ENCODE measurements at regions not wholly inside any gene's neighbourhood (a gene's known extent, or its start where the extent isn't known, plus 50 kb on each side); places are given as distances from the start of the nearest gene placed in this dataset.

GRCh38 chr3:188077160-188077799, 76.7 kb upstream of the LPP start:
- no peak for TF ChIP-seq SIN3A (IDR thresholded peaks at IDR 0.05; ENCODE audit: borderline replicate concordance, insufficient read depth, low read length)
- no peak for TF ChIP-seq FOXP2 (optimal IDR thresholded peaks at IDR 0.05; ENCODE audit: borderline replicate concordance, extremely low read depth, extremely low read length, insufficient read depth)
- TF ChIP-seq, protein P1, sequence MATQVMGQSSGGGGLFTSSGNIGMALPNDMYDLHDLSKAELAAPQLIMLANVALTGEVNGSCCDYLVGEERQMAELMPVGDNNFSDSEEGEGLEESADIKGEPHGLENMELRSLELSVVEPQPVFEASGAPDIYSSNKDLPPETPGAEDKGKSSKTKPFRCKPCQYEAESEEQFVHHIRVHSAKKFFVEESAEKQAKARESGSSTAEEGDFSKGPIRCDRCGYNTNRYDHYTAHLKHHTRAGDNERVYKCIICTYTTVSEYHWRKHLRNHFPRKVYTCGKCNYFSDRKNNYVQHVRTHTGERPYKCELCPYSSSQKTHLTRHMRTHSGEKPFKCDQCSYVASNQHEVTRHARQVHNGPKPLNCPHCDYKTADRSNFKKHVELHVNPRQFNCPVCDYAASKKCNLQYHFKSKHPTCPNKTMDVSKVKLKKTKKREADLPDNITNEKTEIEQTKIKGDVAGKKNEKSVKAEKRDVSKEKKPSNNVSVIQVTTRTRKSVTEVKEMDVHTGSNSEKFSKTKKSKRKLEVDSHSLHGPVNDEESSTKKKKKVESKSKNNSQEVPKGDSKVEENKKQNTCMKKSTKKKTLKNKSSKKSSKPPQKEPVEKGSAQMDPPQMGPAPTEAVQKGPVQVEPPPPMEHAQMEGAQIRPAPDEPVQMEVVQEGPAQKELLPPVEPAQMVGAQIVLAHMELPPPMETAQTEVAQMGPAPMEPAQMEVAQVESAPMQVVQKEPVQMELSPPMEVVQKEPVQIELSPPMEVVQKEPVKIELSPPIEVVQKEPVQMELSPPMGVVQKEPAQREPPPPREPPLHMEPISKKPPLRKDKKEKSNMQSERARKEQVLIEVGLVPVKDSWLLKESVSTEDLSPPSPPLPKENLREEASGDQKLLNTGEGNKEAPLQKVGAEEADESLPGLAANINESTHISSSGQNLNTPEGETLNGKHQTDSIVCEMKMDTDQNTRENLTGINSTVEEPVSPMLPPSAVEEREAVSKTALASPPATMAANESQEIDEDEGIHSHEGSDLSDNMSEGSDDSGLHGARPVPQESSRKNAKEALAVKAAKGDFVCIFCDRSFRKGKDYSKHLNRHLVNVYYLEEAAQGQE (IDR thresholded peaks at IDR 0.05; ENCODE audit: insufficient read depth in 1 of 2, low read depth in 2 of 2, low read length in 2 of 2), result no peak
- no peak for TF ChIP-seq POLR2AphosphoS5 (IDR thresholded peaks at IDR 0.05; ENCODE audit: low read depth, low read length)
- TF ChIP-seq TAF1 (IDR thresholded peaks at IDR 0.05; ENCODE audit: borderline replicate concordance, insufficient read depth, low read length), result no peak

DNA sequence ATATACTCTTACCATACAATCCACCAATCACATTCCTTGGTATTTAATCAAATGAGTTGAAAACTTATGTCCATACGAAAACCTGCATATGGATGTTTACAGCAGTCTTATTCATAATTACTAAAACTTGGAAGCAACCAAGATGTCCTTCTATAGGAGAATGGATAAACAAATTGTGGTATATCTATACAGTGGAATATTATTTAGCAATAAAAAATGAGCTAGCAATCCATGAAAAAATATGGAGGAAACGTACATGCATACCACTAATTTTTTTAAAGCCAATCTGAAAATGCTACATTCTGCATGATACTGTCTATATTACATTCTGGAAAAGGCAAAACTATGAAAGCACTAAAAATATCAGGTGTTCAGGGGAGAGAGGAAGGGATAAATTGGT, 73.9 kb upstream of the LPP start:
- no peak for TF ChIP-seq FOXP2 (optimal IDR thresholded peaks at IDR 0.05; ENCODE audit: borderline replicate concordance, extremely low read depth, extremely low read length, insufficient read depth)
- TF ChIP-seq TAF1 (IDR thresholded peaks at IDR 0.05; ENCODE audit: borderline replicate concordance, insufficient read depth, low read length), result no peak
- TF ChIP-seq SIN3A (IDR thresholded peaks at IDR 0.05; ENCODE audit: borderline replicate concordance, insufficient read depth, low read length), result no peak
- TF ChIP-seq POLR2AphosphoS5 (IDR thresholded peaks at IDR 0.05; ENCODE audit: low read depth, low read length), result no peak
- TF ChIP-seq, protein P1 (IDR thresholded peaks at IDR 0.05; ENCODE audit: insufficient read depth in 1 of 2, low read depth in 2 of 2, low read length in 2 of 2), result no peak

DNA sequence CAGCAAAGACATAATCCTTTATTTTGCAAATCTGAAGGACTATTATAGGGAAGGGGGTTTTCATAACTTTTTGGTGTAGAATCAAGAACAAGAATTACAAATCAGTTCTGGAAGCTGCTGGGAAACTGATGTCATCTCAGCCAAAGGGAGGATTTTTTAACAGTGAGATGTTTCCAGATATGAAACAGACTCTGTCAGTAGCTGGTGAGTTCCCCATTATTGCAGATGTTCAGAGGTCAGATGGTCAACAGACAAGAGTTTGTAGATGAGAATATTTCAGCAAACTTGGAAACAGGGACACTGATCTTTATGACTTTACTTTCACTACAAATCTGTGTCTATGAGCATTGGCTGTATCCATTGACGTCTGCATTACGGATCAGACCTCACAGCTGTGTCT, 71.9 kb upstream of the LPP start:
- TF ChIP-seq, protein P1 (IDR thresholded peaks at IDR 0.05; ENCODE audit: insufficient read depth in 1 of 2, low read depth in 2 of 2, low read length in 2 of 2), result no peak
- no peak for TF ChIP-seq TAF1 (IDR thresholded peaks at IDR 0.05; ENCODE audit: borderline replicate concordance, insufficient read depth, low read length)
- no peak for TF ChIP-seq POLR2AphosphoS5 (IDR thresholded peaks at IDR 0.05; ENCODE audit: low read depth, low read length)

DNA sequence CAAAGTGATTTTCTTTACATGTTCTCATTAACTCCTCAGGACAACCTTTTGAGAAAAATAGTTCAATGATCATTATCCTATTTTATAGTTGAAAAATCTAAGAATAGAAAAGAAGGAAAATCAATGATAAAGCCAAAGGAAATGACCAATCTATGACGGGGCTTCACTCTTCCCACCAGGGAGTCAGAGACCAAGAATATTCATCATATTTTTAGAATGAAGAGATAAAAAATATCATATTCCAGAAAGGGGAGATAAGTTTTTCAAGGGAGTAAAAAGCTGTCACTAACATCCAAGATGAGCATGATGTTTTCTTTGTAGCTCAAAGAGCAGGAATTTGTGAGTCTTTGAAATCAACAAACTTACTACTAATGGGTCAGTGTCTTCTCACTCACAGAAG, 71.5 kb upstream of the LPP start:
- no peak for TF ChIP-seq TAF1 (IDR thresholded peaks at IDR 0.05; ENCODE audit: borderline replicate concordance, insufficient read depth, low read length)
- no peak for TF ChIP-seq SIN3A (IDR thresholded peaks at IDR 0.05; ENCODE audit: borderline replicate concordance, insufficient read depth, low read length)
- no peak for TF ChIP-seq FOXP2 (optimal IDR thresholded peaks at IDR 0.05; ENCODE audit: borderline replicate concordance, extremely low read depth, extremely low read length, insufficient read depth)
- no peak for TF ChIP-seq POLR2AphosphoS5 (IDR thresholded peaks at IDR 0.05; ENCODE audit: low read depth, low read length)
- TF ChIP-seq, protein P1 (IDR thresholded peaks at IDR 0.05; ENCODE audit: insufficient read depth in 1 of 2, low read depth in 2 of 2, low read length in 2 of 2), result no peak

- TF ChIP-seq SIN3A (IDR thresholded peaks at IDR 0.05; ENCODE audit: borderline replicate concordance, insufficient read depth, low read length) (no peak), FOXP2 (optimal IDR thresholded peaks at IDR 0.05; ENCODE audit: borderline replicate concordance, extremely low read depth, extremely low read length, insufficient read depth) (no peak), POLR2AphosphoS5 (IDR thresholded peaks at IDR 0.05; ENCODE audit: low read depth, low read length) (no peak), TAF1 (IDR thresholded peaks at IDR 0.05; ENCODE audit: borderline replicate concordance, insufficient read depth, low read length) (no peak)
- TF ChIP-seq, protein P1 (IDR thresholded peaks at IDR 0.05; ENCODE audit: insufficient read depth in 1 of 2, low read depth in 2 of 2, low read length in 2 of 2), result no peak
Measured at GRCh38 chr3:188083011-188083410, 70.9 kb upstream of the LPP start.

Measured in PFSK-1 (cell line).